Lower leg skin (tissue), 3 donors: ENCODE measurements at regions not wholly inside any gene's neighbourhood (a gene's known extent, or its start where the extent isn't known, plus 50 kb on each side); places are given as distances from the start of the nearest gene placed in this dataset.

ENCODE experiments used
- CTCF ChIP-seq, 3 donors: fragments of 450-650 bp; IDR thresholded peaks; one replicate each; pipeline ENCODE4 v1.5.1; 2016; ENCODE audit warnings: antibody characterized with exemption in 3 of 3, mild to moderate bottlenecking in 3 of 3, moderate library complexity in 2 of 3
- POLR2A ChIP-seq, 2 donors: fragments of 450-650 bp; IDR thresholded peaks; one replicate each; pipeline ENCODE4 v1.6.1; 2016 to 2017; ENCODE audit warnings: antibody characterized with exemption in 2 of 2, mild to moderate bottlenecking in 1 of 2, moderate library complexity in 1 of 2

DNA sequence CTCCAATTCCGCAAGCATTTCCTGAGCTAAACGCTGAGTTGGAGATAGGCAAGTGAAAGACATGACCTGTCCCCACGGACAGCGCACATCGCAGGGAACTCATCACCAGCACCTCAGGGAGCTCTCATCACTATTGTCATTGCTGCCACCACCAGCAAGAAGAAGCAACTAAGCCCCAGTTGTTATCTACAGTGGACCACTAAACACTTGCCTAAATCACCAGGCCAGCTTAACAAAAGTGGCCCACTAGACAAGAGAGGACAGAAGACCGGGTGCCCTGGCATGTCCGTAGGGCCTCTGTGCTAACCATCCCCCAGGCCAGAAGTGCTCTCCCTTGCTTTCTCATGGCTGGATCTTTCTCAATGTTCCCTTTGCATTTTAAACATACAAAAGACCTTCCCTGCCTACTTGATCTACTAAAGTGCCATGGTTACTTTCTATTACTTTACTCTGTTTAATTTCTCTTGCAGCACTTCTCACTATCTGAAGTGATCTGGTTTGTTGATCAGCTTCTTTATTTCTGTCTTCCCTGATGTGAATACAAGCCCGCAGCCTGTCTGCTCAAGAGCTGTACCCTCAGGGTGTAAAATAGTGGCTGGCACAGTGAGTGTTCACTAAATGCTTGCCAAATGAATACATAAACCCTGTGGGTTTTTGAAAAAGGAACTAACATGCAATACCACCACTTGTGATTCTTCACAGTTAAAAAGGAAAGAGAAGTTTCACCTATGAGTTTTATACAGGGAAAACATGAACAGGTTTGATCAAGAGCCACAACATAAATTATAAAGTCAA, 60.9 kb upstream of the RFLNA start:
- TF ChIP-seq CTCF (IDR thresholded peaks at IDR 0.05) (no peak), POLR2A (IDR thresholded peaks at IDR 0.05) (no peak)
